PC-9 (cell line): ENCODE measurements at regions not wholly inside any gene's neighbourhood (a gene's known extent, or its start where the extent isn't known, plus 50 kb on each side); places are given as distances from the start of the nearest gene placed in this dataset.

ENCODE experiments used
- BruUV-seq: library from RNA; stranded (reverse); fragments of 400-500 nt; replicated peaks from 2 replicates; lab custom pipeline; 2021; lab: Mats Ljungman, UMichigan
- CTCF ChIA-PET: fragments of 300-600 bp; sonication (Branson Sonifier 250); formaldehyde crosslinking; loops from one replicate; lab custom pipeline; 2022; ENCODE audit warnings: antibody characterized with exemption; lab: Charles Lee
- POLR2A ChIA-PET: fragments of 300-600 bp; sonication (Branson Sonifier 250); formaldehyde crosslinking; loops from one replicate; lab custom pipeline; 2022; ENCODE audit warnings: antibody characterized with exemption; ENCODE audit not compliant: unreplicated experiment; lab: Charles Lee
- DNase-seq, 2 experiments: peaks; one replicate each; pipeline versions ENCODE4 v3.0.0 to v3.0.0-alpha.2; 2015 to 2022; ENCODE audit warnings: mixed read lengths in 1 of 2
- H2AFZ ChIP-seq: fragments of 200-600 bp; sonication (generic); 2 replicates; pipeline ENCODE4 v1.8.1; 2017; ENCODE audit warnings: antibody characterized with exemption
- H3F3A ChIP-seq: fragments of 200-600 bp; sonication (generic); 2 replicates; pipeline ENCODE4 v1.8.1; 2017; ENCODE audit warnings: antibody characterized with exemption, mild to moderate bottlenecking, low read depth; ENCODE audit not compliant: insufficient read depth
- H3K27ac ChIP-seq: fragments of 200-600 bp; sonication (generic); 2 replicates; pipeline ENCODE4 v1.6.1; 2016; ENCODE audit warnings: mixed run types
- H3K27me3 ChIP-seq: fragments of 200-600 bp; sonication (generic); 2 replicates; pipeline ENCODE4 v1.6.1; 2016; ENCODE audit warnings: low read depth, mixed run types; ENCODE audit not compliant: insufficient read depth
- H3K36me3 ChIP-seq: fragments of 200-600 bp; sonication (generic); 2 replicates; pipeline ENCODE4 v1.6.1; 2016; ENCODE audit warnings: low read depth, mixed run types
- H3K4me1 ChIP-seq: fragments of 200-600 bp; sonication (generic); replicated peaks from 2 replicates; pipeline ENCODE4 v1.6.1; 2016; ENCODE audit warnings: mixed run types; ENCODE audit not compliant: insufficient read depth
- H3K4me2 ChIP-seq: fragments of 200-600 bp; sonication (generic); 2 replicates; pipeline ENCODE4 v1.6.1; 2017; ENCODE audit warnings: mixed run types
- H3K4me3 ChIP-seq: fragments of 200-600 bp; sonication (generic); 2 replicates; pipeline ENCODE4 v1.6.1; 2016; ENCODE audit warnings: mixed run types
- H3K79me2 ChIP-seq: fragments of 200-600 bp; sonication (generic); 2 replicates; pipeline ENCODE4 v1.6.1; 2017; ENCODE audit warnings: low read depth, mixed run types
- H3K9me2 ChIP-seq: fragments of 200-600 bp; sonication (generic); 2 replicates; pipeline ENCODE4 v1.8.1; 2017; ENCODE audit warnings: mild to moderate bottlenecking; ENCODE audit not compliant: insufficient read depth
- H3K9me3 ChIP-seq: fragments of 200-600 bp; sonication (generic); 2 replicates; pipeline ENCODE4 v1.8.1; 2016; ENCODE audit warnings: low read depth; ENCODE audit not compliant: insufficient read depth
- H4K20me1 ChIP-seq: fragments of 200-600 bp; sonication (generic); 2 replicates; pipeline ENCODE4 v1.8.1; 2017; ENCODE audit not compliant: insufficient read depth
- CTCF ChIP-seq: fragments of 200-600 bp; sonication (generic); conservative IDR thresholded peaks from 2 replicates; pipeline ENCODE4 v1.6.1; 2017; ENCODE audit warnings: mixed run types, antibody characterized with exemption, mild to moderate bottlenecking, moderate library complexity
- EZH2 ChIP-seq: fragments of 200-600 bp; sonication (generic); IDR thresholded peaks from 2 replicates; pipeline ENCODE4 v1.8.0; 2017; ENCODE audit warnings: antibody characterized with exemption, low read depth
- intact Hi-C: fragments of 100-400 bp; cut with micrococcal nuclease; formaldehyde crosslinking; loops from one replicate; pipeline ENCODE4 v1.10.0; 2022; ENCODE audit not compliant: unreplicated experiment

GRCh38 chr21:35265170-35265877, 216.2 kb upstream of the RUNX1 start:
- H3K4me3 ChIP-seq = no peak overlapping the region
- no TSS peak for BruUV-seq
- H3K27ac ChIP-seq = peak overlapping the region; percentile 77
- DNase-seq = peak; percentile 39 to 75
- H3K9me3 ChIP-seq = 0 out of 2 replicates have a peak, but pooled peaks cover 4% of the 10 kb centered on the region
- H4K20me1 ChIP-seq = no peaks in the 10 kb centered on the region
- POLR2A ChIA-PET = no interaction called here
- no peaks in the 10 kb centered on the region for H3K9me2 ChIP-seq
- no peaks in the 10 kb centered on the region for H3K36me3 ChIP-seq
- TF ChIP-seq CTCF = no peak
- no peak for TF ChIP-seq EZH2
- no peaks in the 10 kb centered on the region for H3K27me3 ChIP-seq
- H3K79me2 ChIP-seq = no peaks in the 10 kb centered on the region
- no peaks in the 10 kb centered on the region for H3F3A ChIP-seq
- CTCF ChIA-PET = no interaction called here
- intact Hi-C loops = no loop called here
- H3K4me2 ChIP-seq = peak overlapping the region; percentile 39
- peaks cover 22% of the 10 kb centered on the region for H3K4me1 ChIP-seq
- peak overlapping the region; percentile 56; the same call in 1 of the 2 replicates for H2AFZ ChIP-seq

GRCh38 chr21:35259457-35259856, 210.4 kb upstream of the RUNX1 start:
- no peaks in the 10 kb centered on the region for H3K27me3 ChIP-seq
- H2AFZ ChIP-seq = 0 out of 2 replicates have a peak overlapping the region, but pooled peaks have one; percentile 14
- CTCF ChIA-PET = no interaction called here
- 0 out of 2 replicates have a peak, but pooled peaks cover 4% of the 10 kb centered on the region for H3K9me3 ChIP-seq
- POLR2A ChIA-PET = no interaction called here
- H3K4me1 ChIP-seq = peaks cover 42% of the 10 kb centered on the region
- no TSS peak for BruUV-seq
- no peaks in the 10 kb centered on the region for H3K36me3 ChIP-seq
- H3K9me2 ChIP-seq = no peaks in the 10 kb centered on the region
- H4K20me1 ChIP-seq = no peaks in the 10 kb centered on the region
- no peak for DNase-seq
- intact Hi-C loops = loop anchor here (10.0 kb wide), 2 partner anchors 65 to 295 kb away; no protein-coding TSS in a partner anchor
- no peaks in the 10 kb centered on the region for H3K79me2 ChIP-seq
- no peak overlapping the region for H3K27ac ChIP-seq
- peaks cover 21% of the 10 kb centered on the region for H3F3A ChIP-seq
- TF ChIP-seq CTCF (no peak), EZH2 (no peak)
- no peak overlapping the region for H3K4me2 ChIP-seq
- H3K4me3 ChIP-seq = no peak overlapping the region

- POLR2A ChIA-PET = no interaction called here
- no peak overlapping the region for H2AFZ ChIP-seq
- no peak overlapping the region for H3K4me2 ChIP-seq
- H3F3A ChIP-seq = peaks cover 21% of the 10 kb centered on the region
- H3K27ac ChIP-seq = peak overlapping the region; percentile 99; the same call in 1 of the 2 replicates
- no peak overlapping the region for H3K4me3 ChIP-seq
- peaks cover 42% of the 10 kb centered on the region for H3K4me1 ChIP-seq
- BruUV-seq = no TSS peak
- H3K27me3 ChIP-seq = no peaks in the 10 kb centered on the region
- no peaks in the 10 kb centered on the region for H4K20me1 ChIP-seq
- DNase-seq = no peak
- H3K9me2 ChIP-seq = no peaks in the 10 kb centered on the region
- 0 out of 2 replicates have a peak, but pooled peaks cover 4% of the 10 kb centered on the region for H3K9me3 ChIP-seq
- H3K79me2 ChIP-seq = no peaks in the 10 kb centered on the region
- CTCF ChIA-PET = no interaction called here
- H3K36me3 ChIP-seq = no peaks in the 10 kb centered on the region
- intact Hi-C loops = loop anchor here (10.0 kb wide), 2 partner anchors 64 to 294 kb away; no protein-coding TSS in a partner anchor
- TF ChIP-seq EZH2 = no peak
- TF ChIP-seq CTCF = no peak
These were observed 209.4 kb upstream of the RUNX1 start for GRCh38 chr21:35258521-35258920.
